ENCODE measurements at regions not wholly inside any gene's neighbourhood (a gene's known extent, or its start where the extent isn't known, plus 50 kb on each side); places are given as distances from the start of the nearest gene placed in this dataset.

GRCh38 chr10:58106211-58107035 is 161.3 kb downstream of the IPMK start:
- no peak overlapping the region for H3K4me3 ChIP-seq (ENCODE audit: low read depth in 2 of 2, low read length in 2 of 2)
- no peaks in the 10 kb centered on the region for H3K36me3 ChIP-seq (ENCODE audit: control insufficient read depth, insufficient read depth, low read length)
- TF ChIP-seq POLR2AphosphoS5 (IDR thresholded peaks at IDR 0.05; ENCODE audit: low read depth, low read length) (no peak), TCF7L2 (IDR thresholded peaks at IDR 0.05; ENCODE audit: low read depth, low read length) (no peak), SIN3A (IDR thresholded peaks at IDR 0.05; ENCODE audit: borderline replicate concordance, insufficient read depth, low read depth, low read length) (no peak)
- TF ChIP-seq, protein P1, sequence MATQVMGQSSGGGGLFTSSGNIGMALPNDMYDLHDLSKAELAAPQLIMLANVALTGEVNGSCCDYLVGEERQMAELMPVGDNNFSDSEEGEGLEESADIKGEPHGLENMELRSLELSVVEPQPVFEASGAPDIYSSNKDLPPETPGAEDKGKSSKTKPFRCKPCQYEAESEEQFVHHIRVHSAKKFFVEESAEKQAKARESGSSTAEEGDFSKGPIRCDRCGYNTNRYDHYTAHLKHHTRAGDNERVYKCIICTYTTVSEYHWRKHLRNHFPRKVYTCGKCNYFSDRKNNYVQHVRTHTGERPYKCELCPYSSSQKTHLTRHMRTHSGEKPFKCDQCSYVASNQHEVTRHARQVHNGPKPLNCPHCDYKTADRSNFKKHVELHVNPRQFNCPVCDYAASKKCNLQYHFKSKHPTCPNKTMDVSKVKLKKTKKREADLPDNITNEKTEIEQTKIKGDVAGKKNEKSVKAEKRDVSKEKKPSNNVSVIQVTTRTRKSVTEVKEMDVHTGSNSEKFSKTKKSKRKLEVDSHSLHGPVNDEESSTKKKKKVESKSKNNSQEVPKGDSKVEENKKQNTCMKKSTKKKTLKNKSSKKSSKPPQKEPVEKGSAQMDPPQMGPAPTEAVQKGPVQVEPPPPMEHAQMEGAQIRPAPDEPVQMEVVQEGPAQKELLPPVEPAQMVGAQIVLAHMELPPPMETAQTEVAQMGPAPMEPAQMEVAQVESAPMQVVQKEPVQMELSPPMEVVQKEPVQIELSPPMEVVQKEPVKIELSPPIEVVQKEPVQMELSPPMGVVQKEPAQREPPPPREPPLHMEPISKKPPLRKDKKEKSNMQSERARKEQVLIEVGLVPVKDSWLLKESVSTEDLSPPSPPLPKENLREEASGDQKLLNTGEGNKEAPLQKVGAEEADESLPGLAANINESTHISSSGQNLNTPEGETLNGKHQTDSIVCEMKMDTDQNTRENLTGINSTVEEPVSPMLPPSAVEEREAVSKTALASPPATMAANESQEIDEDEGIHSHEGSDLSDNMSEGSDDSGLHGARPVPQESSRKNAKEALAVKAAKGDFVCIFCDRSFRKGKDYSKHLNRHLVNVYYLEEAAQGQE (IDR thresholded peaks at IDR 0.05; ENCODE audit: insufficient read depth in 1 of 2, low read depth in 2 of 2, low read length in 1 of 2), result no peak
- TF ChIP-seq, protein P2, sequence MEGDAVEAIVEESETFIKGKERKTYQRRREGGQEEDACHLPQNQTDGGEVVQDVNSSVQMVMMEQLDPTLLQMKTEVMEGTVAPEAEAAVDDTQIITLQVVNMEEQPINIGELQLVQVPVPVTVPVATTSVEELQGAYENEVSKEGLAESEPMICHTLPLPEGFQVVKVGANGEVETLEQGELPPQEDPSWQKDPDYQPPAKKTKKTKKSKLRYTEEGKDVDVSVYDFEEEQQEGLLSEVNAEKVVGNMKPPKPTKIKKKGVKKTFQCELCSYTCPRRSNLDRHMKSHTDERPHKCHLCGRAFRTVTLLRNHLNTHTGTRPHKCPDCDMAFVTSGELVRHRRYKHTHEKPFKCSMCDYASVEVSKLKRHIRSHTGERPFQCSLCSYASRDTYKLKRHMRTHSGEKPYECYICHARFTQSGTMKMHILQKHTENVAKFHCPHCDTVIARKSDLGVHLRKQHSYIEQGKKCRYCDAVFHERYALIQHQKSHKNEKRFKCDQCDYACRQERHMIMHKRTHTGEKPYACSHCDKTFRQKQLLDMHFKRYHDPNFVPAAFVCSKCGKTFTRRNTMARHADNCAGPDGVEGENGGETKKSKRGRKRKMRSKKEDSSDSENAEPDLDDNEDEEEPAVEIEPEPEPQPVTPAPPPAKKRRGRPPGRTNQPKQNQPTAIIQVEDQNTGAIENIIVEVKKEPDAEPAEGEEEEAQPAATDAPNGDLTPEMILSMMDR (IDR thresholded peaks at IDR 0.05), result no peak
- H3K27ac ChIP-seq (ENCODE audit: low read length), result no peak overlapping the region
- no peaks in the 10 kb centered on the region for H3K9me3 ChIP-seq (ENCODE audit: control insufficient read depth, insufficient read depth, low read depth, low read length)
- intact Hi-C loops (cut with micrococcal nuclease; ENCODE audit: unreplicated experiment) (loop anchor here (10.0 kb wide), 1 partner anchor 62 kb away; no protein-coding TSS in a partner anchor), in situ Hi-C loops (cut with HindIII; ENCODE audit: low pct_unique_long_range_greater_than_20kb, low sequenced_read_pairs) (no loop called here)
- DNase-seq (ENCODE audit: low read depth, low spot score) (no peak), ATAC-seq (no peak)
- ChIA-PET POLR2A (no interaction called here), CTCF (no interaction called here)
- BruUV-seq (replicated peaks), result no TSS peak
- H3K4me1 ChIP-seq (ENCODE audit: control insufficient read depth, insufficient read depth, low read length), result no peaks in the 10 kb centered on the region
- no peaks in the 10 kb centered on the region for H3K27me3 ChIP-seq (ENCODE audit: control insufficient read depth, insufficient read depth, low read length)

- H3K4me3 ChIP-seq (ENCODE audit: low read depth in 2 of 2, low read length in 2 of 2), result no peak overlapping the region
- H3K36me3 ChIP-seq (ENCODE audit: control insufficient read depth, insufficient read depth, low read length), result no peaks in the 10 kb centered on the region
- in situ Hi-C loops (cut with HindIII; ENCODE audit: low pct_unique_long_range_greater_than_20kb, low sequenced_read_pairs), result no loop called here
- DNase-seq (ENCODE audit: low read depth, low spot score) (no peak), ATAC-seq (no peak)
- intact Hi-C loops (cut with micrococcal nuclease; ENCODE audit: unreplicated experiment), result loop anchor here (10.0 kb wide), 1 partner anchor 60 kb away; no protein-coding TSS in a partner anchor
- no peaks in the 10 kb centered on the region for H3K9me3 ChIP-seq (ENCODE audit: control insufficient read depth, insufficient read depth, low read depth, low read length)
- no peak overlapping the region for H3K27ac ChIP-seq (ENCODE audit: low read length)
- no peaks in the 10 kb centered on the region for H3K27me3 ChIP-seq (ENCODE audit: control insufficient read depth, insufficient read depth, low read length)
- ChIA-PET CTCF (no interaction called here), POLR2A (no interaction called here)
- no TSS peak for BruUV-seq (replicated peaks)
- TF ChIP-seq POLR2AphosphoS5 (IDR thresholded peaks at IDR 0.05; ENCODE audit: low read depth, low read length) (no peak), SIN3A (IDR thresholded peaks at IDR 0.05; ENCODE audit: borderline replicate concordance, insufficient read depth, low read depth, low read length) (no peak), TCF7L2 (IDR thresholded peaks at IDR 0.05; ENCODE audit: low read depth, low read length) (no peak)
- TF ChIP-seq, protein P2 (IDR thresholded peaks at IDR 0.05), result no peak
- TF ChIP-seq, protein P1 (IDR thresholded peaks at IDR 0.05; ENCODE audit: insufficient read depth in 1 of 2, low read depth in 2 of 2, low read length in 1 of 2), result no peak
- H3K4me1 ChIP-seq (ENCODE audit: control insufficient read depth, insufficient read depth, low read length), result no peaks in the 10 kb centered on the region
Measured at GRCh38 chr10:58104351-58104751, 163.3 kb downstream of the IPMK start.

Data from Panc1 (cell line).